ENCODE measurements at regions not wholly inside any gene's neighbourhood (a gene's known extent, or its start where the extent isn't known, plus 50 kb on each side); places are given as distances from the start of the nearest gene placed in this dataset.

- no TSS peak for BruUV-seq (replicated peaks)
- Histone ChIP-seq H3K79me2 (ENCODE audit: control insufficient read depth, insufficient read depth, low read length) (no peaks in the 10 kb centered on the region), H3K36me3 (ENCODE audit: control insufficient read depth in 2 of 2, insufficient read depth in 2 of 2, low read length in 1 of 2) (no peaks in the 10 kb centered on the region), H3K27me3 (replicated peaks in 1 of 2; ENCODE audit: control insufficient read depth in 2 of 2, insufficient read depth in 2 of 2, low read length in 1 of 2) (no peaks in the 10 kb centered on the region), H3K4me1 (ENCODE audit: control insufficient read depth, insufficient read depth, low read length) (no peaks in the 10 kb centered on the region), H4K20me1 (ENCODE audit: control insufficient read depth, insufficient read depth) (no peaks in the 10 kb centered on the region), H3K27ac (ENCODE audit: control insufficient read depth, insufficient read depth) (no peak overlapping the region), H2AFZ (ENCODE audit: control insufficient read depth, low read depth, low read length) (no peak overlapping the region), H3K4me2 (ENCODE audit: control insufficient read depth, insufficient read depth) (no peak overlapping the region), H3K4me3 (no peak overlapping the region), H3K9ac (ENCODE audit: control insufficient read depth, insufficient read depth, low read length) (no peak overlapping the region), H3K9me3 (replicated peaks; ENCODE audit: control insufficient read depth, insufficient read depth, low read length) (no peaks in the 10 kb centered on the region)
- ChIA-PET RAD21 (ENCODE audit: unreplicated experiment) (no interaction called here), POLR2A (no interaction called here), CTCF (no interaction called here), SMC1A (ENCODE audit: uncharacterized antibody, unreplicated experiment) (no interaction called here)
- DNase-seq (ENCODE audit: low read depth, low spot score) (no peak), FAIRE-seq (no peak), ATAC-seq (no peak)
- in situ Hi-C loops (cut with MboI) (no loop called here), intact Hi-C loops (cut with micrococcal nuclease; ENCODE audit: unreplicated experiment) (no loop called here)
- TF ChIP-seq ZZZ3 (IDR thresholded peaks at IDR 0.05; ENCODE audit: control insufficient read depth, insufficient read length, low read depth) (no peak), DPF2 (IDR thresholded peaks at IDR 0.05) (no peak), NBN (IDR thresholded peaks at IDR 0.05) (no peak), SREBF1 (IDR thresholded peaks at IDR 0.05; ENCODE audit: low read length) (no peak), CREM (IDR thresholded peaks at IDR 0.05; ENCODE audit: low read depth) (no peak), NR2C1 (IDR thresholded peaks at IDR 0.05) (no peak), RB1 (IDR thresholded peaks at IDR 0.05; ENCODE audit: borderline replicate concordance) (no peak), E2F8 (IDR thresholded peaks at IDR 0.05; ENCODE audit: low read depth, partially characterized antibody) (no peak), ZNF622 (IDR thresholded peaks at IDR 0.05) (no peak), EED (IDR thresholded peaks at IDR 0.05; ENCODE audit: low read depth) (no peak), MYB (IDR thresholded peaks at IDR 0.05; ENCODE audit: borderline replicate concordance, low read depth, low read length) (no peak), SRF (IDR thresholded peaks at IDR 0.05; ENCODE audit: low read depth in 2 of 2, low read length in 2 of 2) (no peak)
- TF ChIP-seq, protein P1, sequence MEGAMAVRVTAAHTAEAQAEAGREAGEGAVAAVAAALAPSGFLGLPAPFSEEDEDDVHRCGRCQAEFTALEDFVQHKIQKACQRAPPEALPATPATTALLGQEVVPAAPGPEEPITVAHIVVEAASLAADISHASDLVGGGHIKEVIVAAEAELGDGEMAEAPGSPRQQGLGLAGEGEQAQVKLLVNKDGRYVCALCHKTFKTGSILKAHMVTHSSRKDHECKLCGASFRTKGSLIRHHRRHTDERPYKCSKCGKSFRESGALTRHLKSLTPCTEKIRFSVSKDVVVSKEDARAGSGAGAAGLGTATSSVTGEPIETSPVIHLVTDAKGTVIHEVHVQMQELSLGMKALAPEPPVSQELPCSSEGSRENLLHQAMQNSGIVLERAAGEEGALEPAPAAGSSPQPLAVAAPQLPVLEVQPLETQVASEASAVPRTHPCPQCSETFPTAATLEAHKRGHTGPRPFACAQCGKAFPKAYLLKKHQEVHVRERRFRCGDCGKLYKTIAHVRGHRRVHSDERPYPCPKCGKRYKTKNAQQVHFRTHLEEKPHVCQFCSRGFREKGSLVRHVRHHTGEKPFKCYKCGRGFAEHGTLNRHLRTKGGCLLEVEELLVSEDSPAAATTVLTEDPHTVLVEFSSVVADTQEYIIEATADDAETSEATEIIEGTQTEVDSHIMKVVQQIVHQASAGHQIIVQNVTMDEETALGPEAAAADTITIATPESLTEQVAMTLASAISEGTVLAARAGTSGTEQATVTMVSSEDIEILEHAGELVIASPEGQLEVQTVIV (IDR thresholded peaks at IDR 0.05; ENCODE audit: borderline replicate concordance, partially characterized antibody) = no peak
- TF ChIP-seq, protein P2, sequence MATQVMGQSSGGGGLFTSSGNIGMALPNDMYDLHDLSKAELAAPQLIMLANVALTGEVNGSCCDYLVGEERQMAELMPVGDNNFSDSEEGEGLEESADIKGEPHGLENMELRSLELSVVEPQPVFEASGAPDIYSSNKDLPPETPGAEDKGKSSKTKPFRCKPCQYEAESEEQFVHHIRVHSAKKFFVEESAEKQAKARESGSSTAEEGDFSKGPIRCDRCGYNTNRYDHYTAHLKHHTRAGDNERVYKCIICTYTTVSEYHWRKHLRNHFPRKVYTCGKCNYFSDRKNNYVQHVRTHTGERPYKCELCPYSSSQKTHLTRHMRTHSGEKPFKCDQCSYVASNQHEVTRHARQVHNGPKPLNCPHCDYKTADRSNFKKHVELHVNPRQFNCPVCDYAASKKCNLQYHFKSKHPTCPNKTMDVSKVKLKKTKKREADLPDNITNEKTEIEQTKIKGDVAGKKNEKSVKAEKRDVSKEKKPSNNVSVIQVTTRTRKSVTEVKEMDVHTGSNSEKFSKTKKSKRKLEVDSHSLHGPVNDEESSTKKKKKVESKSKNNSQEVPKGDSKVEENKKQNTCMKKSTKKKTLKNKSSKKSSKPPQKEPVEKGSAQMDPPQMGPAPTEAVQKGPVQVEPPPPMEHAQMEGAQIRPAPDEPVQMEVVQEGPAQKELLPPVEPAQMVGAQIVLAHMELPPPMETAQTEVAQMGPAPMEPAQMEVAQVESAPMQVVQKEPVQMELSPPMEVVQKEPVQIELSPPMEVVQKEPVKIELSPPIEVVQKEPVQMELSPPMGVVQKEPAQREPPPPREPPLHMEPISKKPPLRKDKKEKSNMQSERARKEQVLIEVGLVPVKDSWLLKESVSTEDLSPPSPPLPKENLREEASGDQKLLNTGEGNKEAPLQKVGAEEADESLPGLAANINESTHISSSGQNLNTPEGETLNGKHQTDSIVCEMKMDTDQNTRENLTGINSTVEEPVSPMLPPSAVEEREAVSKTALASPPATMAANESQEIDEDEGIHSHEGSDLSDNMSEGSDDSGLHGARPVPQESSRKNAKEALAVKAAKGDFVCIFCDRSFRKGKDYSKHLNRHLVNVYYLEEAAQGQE (IDR thresholded peaks at IDR 0.05; ENCODE audit: low read depth, low read length) = no peak
- TF ChIP-seq, protein P3, sequence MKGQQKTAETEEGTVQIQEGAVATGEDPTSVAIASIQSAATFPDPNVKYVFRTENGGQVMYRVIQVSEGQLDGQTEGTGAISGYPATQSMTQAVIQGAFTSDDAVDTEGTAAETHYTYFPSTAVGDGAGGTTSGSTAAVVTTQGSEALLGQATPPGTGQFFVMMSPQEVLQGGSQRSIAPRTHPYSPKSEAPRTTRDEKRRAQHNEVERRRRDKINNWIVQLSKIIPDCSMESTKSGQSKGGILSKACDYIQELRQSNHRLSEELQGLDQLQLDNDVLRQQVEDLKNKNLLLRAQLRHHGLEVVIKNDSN (IDR thresholded peaks at IDR 0.05; ENCODE audit: borderline replicate concordance, extremely low read length, insufficient read depth, low read depth, low read length) = no peak
- TF ChIP-seq, protein P4, sequence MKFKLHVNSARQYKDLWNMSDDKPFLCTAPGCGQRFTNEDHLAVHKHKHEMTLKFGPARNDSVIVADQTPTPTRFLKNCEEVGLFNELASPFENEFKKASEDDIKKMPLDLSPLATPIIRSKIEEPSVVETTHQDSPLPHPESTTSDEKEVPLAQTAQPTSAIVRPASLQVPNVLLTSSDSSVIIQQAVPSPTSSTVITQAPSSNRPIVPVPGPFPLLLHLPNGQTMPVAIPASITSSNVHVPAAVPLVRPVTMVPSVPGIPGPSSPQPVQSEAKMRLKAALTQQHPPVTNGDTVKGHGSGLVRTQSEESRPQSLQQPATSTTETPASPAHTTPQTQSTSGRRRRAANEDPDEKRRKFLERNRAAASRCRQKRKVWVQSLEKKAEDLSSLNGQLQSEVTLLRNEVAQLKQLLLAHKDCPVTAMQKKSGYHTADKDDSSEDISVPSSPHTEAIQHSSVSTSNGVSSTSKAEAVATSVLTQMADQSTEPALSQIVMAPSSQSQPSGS (IDR thresholded peaks at IDR 0.05; ENCODE audit: low read length) = no peak
Observed at GRCh38 chr13:109605846-109606245, 180.5 kb downstream of the IRS2 start.

Data from GM12878 (cell line).